HUES6 (cell line): ENCODE measurements at regions not wholly inside any gene's neighbourhood (a gene's known extent, or its start where the extent isn't known, plus 50 kb on each side); places are given as distances from the start of the nearest gene placed in this dataset.

Experiments
- H3K27ac ChIP-seq: 2 replicates; pipeline ENCODE4 v1.7.0; 2013; ENCODE audit warnings: low read depth, mild to moderate bottlenecking, low read length, inconsistent platforms
- H3K27me3 ChIP-seq: 2 replicates; pipeline ENCODE4 v1.6.1; 2013; ENCODE audit warnings: low read length; ENCODE audit not compliant: control insufficient read depth, insufficient read depth
- H3K36me3 ChIP-seq: 2 replicates; pipeline ENCODE4 v1.6.1; 2013; ENCODE audit warnings: low read length; ENCODE audit not compliant: control insufficient read depth, insufficient read depth
- H3K4me1 ChIP-seq: 2 replicates; pipeline ENCODE4 v1.6.1; 2013; ENCODE audit warnings: low read length; ENCODE audit not compliant: control insufficient read depth, insufficient read depth
- H3K4me3 ChIP-seq: 2 replicates; pipeline ENCODE4 v1.5.1; 2013; ENCODE audit warnings: low read depth, low read length
- H3K9ac ChIP-seq: one replicate; pipeline ENCODE4 v1.6.1; 2013; ENCODE audit warnings: mild to moderate bottlenecking, low read length
- H3K9me3 ChIP-seq: 2 replicates; pipeline ENCODE4 v1.6.1; 2013; ENCODE audit warnings: low read depth, low read length; ENCODE audit not compliant: control insufficient read depth, insufficient read depth

- Histone ChIP-seq H3K36me3 (no peaks in the 10 kb centered on the region), H3K4me3 (no peak overlapping the region), H3K27me3 (no peaks in the 10 kb centered on the region), H3K4me1 (no peaks in the 10 kb centered on the region), H3K9me3 (no peaks in the 10 kb centered on the region), H3K9ac (no peak overlapping the region), H3K27ac (no peak overlapping the region)
These were observed 143.0 kb upstream of the SOX2 start for GRCh38 chr3:181568693-181569092.

DNA sequence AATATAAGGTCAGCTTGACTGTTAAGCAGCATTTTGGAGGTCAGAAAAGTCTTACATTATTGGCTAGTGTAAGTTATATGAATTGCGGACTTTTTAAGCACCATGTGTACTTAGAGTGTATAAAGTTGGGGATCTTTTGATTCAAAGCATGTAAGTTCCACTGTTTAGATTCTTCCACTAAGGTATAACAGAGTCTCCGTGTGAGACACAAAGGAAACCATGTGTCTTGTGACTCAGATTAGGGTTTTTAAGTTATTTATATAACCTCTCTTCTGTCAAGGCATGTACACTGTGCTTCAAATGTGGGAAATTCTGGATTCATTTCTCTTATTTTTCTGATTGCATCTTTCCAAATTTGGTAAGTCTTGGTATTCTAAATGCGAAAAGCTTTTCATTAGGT is 143.5 kb upstream of the SOX2 start:
- Histone ChIP-seq H3K36me3 (no peaks in the 10 kb centered on the region), H3K9me3 (no peaks in the 10 kb centered on the region), H3K9ac (no peak overlapping the region), H3K4me3 (no peak overlapping the region), H3K27ac (no peak overlapping the region), H3K4me1 (no peaks in the 10 kb centered on the region), H3K27me3 (no peaks in the 10 kb centered on the region)

- Histone ChIP-seq H3K27ac (no peak overlapping the region), H3K36me3 (no peaks in the 10 kb centered on the region), H3K4me1 (no peaks in the 10 kb centered on the region)
These were observed 144.2 kb upstream of the SOX2 start for GRCh38 chr3:181567311-181568075.

DNA sequence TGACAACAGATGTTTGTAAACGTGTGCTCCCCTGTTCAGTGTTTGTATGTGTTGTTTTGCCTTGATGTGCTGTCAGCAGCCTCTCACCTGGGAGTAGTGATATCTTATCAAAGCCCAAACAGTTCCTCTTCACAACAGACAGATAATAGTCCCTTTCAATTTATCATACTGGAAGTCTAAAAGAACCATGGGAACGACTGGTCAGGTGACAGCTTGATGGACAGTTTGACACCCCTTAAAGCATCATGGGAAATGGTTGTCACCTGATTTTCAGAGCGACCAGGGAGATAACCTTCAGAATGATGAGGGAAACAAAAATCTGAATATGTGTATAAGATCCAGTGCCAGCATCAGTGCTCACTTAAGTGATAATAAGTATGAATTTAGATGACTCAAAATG is 146.3 kb upstream of the SOX2 start:
- Histone ChIP-seq H3K36me3 (no peaks in the 10 kb centered on the region), H3K27ac (no peak overlapping the region), H3K9ac (no peak overlapping the region), H3K4me3 (no peak overlapping the region), H3K9me3 (no peaks in the 10 kb centered on the region), H3K27me3 (no peaks in the 10 kb centered on the region), H3K4me1 (peaks cover 4% of the 10 kb centered on the region; the same call in 1 of the 2 replicates)

More at GRCh38 chr3:181567311-181568075, 144.2 kb upstream of the SOX2 start:
- H3K27me3 ChIP-seq = no peaks in the 10 kb centered on the region
- no peaks in the 10 kb centered on the region for H3K9me3 ChIP-seq
- H3K4me3 ChIP-seq = no peak overlapping the region
- no peak overlapping the region for H3K9ac ChIP-seq

GRCh38 chr3:181564222-181564621 is 147.5 kb upstream of the SOX2 start:
- no peaks in the 10 kb centered on the region for H3K36me3 ChIP-seq
- H3K27ac ChIP-seq = no peak overlapping the region
- H3K9ac ChIP-seq = no peak overlapping the region
- H3K27me3 ChIP-seq = no peaks in the 10 kb centered on the region
- no peaks in the 10 kb centered on the region for H3K9me3 ChIP-seq
- H3K4me3 ChIP-seq = no peak overlapping the region
- peaks cover 4% of the 10 kb centered on the region; the same call in 1 of the 2 replicates for H3K4me1 ChIP-seq

DNA sequence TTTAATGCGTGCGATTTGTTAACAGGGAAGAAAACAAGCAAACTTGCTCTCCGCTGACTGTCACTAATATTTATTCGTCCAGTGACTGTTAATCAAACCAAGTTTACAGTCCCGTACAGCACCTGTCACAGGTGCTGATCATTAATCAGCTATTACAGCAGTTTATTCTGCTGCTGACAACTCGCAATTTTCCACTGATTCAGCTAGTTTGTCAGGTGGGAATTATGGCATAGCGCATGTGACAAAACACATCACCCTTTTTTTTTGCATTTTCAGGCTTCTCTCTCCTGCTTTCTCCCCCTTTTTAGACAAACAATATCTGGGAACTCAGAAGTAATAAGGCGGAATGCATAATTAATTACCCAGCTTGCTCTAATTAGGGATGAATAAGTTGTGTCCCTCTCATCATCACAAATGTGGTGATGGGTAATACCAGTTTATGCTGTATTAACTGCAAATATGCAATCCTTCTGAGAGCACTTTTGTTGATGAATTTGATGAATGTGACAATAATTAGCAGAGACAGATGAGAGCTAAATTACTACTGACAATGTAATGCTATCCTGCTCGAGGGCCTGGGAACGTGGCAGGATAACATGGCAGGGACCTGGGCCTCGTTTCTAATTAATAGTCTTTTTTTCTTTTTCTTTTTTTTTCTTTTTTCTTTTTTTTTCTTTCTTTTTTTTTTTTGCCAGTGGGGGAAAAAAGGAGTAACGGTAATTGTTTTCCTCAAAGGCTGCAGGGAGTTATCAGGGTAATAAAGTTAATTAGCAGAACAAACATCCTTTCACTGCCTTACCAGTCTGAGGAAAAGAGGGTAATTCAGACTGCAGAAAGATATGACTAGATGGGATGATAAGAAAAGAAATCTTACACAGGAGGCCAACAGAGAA is 150.3 kb upstream of the SOX2 start:
- Histone ChIP-seq H3K27ac (no peak overlapping the region), H3K36me3 (no peaks in the 10 kb centered on the region), H3K9me3 (no peaks in the 10 kb centered on the region), H3K4me3 (no peak overlapping the region), H3K9ac (no peak overlapping the region), H3K27me3 (no peaks in the 10 kb centered on the region), H3K4me1 (peaks cover 4% of the 10 kb centered on the region; the same call in 1 of the 2 replicates)

- H3K4me3 ChIP-seq = no peak overlapping the region
- H3K9ac ChIP-seq = no peak overlapping the region
- no peaks in the 10 kb centered on the region for H3K9me3 ChIP-seq
- H3K27me3 ChIP-seq = no peaks in the 10 kb centered on the region
- H3K27ac ChIP-seq = no peak overlapping the region
- H3K36me3 ChIP-seq = no peaks in the 10 kb centered on the region
- H3K4me1 ChIP-seq = peaks cover 4% of the 10 kb centered on the region; the same call in 1 of the 2 replicates
These were observed 152.9 kb upstream of the SOX2 start for GRCh38 chr3:181558870-181559269.

DNA sequence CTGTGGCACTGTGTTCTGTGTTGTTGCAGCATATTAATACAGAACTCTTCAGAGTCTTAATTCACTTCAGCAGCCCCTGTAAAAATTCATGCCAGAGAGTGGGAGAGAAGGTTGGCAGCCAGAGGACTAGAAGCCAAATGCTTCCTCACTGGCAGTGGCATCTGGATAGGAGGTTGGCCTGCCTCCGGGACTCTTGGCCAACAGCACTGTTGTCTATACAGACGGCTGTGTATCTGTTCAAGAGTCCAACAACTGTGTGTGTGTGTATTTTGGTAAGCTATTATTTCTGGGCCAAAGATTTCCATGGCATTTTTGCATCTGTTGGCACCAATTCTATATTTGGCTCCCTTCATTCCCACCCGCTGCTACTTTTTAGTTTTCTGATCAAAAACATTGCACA is 156.0 kb upstream of the SOX2 start:
- no peaks in the 10 kb centered on the region for H3K27me3 ChIP-seq
- no peaks in the 10 kb centered on the region for H3K9me3 ChIP-seq
- no peak overlapping the region for H3K9ac ChIP-seq
- no peak overlapping the region for H3K27ac ChIP-seq
- H3K4me1 ChIP-seq = no peaks in the 10 kb centered on the region
- no peak overlapping the region for H3K4me3 ChIP-seq
- no peaks in the 10 kb centered on the region for H3K36me3 ChIP-seq

DNA sequence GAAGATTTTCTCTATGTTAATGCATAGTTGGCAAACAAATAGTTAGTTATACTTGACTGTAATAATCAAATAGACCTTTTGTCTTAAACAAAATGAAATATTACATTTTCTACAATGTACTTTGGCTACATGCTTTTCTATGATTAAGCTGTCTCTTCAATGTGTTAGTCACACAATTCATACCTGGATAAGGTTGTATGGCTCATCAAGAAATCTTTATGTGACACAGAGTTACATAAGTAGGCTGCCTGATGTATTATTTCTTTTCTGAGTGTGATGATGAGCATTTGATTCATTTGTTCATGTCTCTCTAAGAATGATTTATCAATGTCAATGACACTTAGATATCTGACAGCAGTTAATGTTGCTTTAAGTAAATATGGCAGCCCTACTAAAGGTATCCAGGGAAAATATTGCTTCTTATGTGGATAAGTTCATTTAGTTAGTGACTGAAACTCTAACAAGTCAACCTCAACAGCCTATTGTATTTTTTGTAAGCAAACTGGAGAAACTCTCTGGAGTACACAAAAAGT is 157.4 kb upstream of the SOX2 start:
- Histone ChIP-seq H3K36me3 (no peaks in the 10 kb centered on the region), H3K9me3 (no peaks in the 10 kb centered on the region), H3K9ac (no peak overlapping the region), H3K27me3 (no peaks in the 10 kb centered on the region), H3K27ac (no peak overlapping the region), H3K4me1 (no peaks in the 10 kb centered on the region), H3K4me3 (no peak overlapping the region)

- H3K27me3 ChIP-seq = no peaks in the 10 kb centered on the region
- no peak overlapping the region for H3K4me3 ChIP-seq
- H3K9me3 ChIP-seq = no peaks in the 10 kb centered on the region
- H3K27ac ChIP-seq = no peak overlapping the region
- H3K36me3 ChIP-seq = no peaks in the 10 kb centered on the region
- H3K4me1 ChIP-seq = no peaks in the 10 kb centered on the region
- no peak overlapping the region for H3K9ac ChIP-seq
These were observed 162.5 kb upstream of the SOX2 start for GRCh38 chr3:181549266-181549665.

DNA sequence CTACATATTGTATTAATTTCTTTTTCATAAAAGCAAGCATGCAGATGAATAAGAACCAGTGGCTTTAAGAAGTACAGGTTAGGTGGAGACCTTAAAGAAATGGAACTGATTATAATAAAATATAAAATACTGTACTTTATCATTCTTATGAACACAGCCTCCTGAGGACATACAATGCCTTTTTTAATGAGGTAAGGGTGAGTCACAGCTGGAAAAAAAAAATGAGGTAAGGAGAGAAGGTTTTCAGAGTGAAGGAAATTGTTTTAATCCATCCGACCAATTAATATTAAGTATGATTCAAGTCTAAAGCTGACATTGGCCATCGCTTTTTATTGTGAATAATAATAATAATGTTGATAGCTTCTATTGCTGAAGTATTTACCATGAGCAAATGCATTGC is 170.3 kb upstream of the SOX2 start:
- Histone ChIP-seq H3K9ac (no peak overlapping the region), H3K4me1 (no peaks in the 10 kb centered on the region), H3K27me3 (no peaks in the 10 kb centered on the region), H3K27ac (no peak overlapping the region), H3K4me3 (no peak overlapping the region), H3K36me3 (no peaks in the 10 kb centered on the region), H3K9me3 (no peaks in the 10 kb centered on the region)
